ENCODE measurements at regions not wholly inside any gene's neighbourhood (a gene's known extent, or its start where the extent isn't known, plus 50 kb on each side); places are given as distances from the start of the nearest gene placed in this dataset.

- CTCF ChIA-PET: no interaction called here
- no peaks in the 10 kb centered on the region for H3K36me3 ChIP-seq (ENCODE audit: control insufficient read depth in 2 of 2, extremely low read depth in 1 of 2, insufficient read depth in 2 of 2, low read length in 2 of 2)
- no peaks in the 10 kb centered on the region for H4K20me1 ChIP-seq (replicated peaks; ENCODE audit: control insufficient read depth, extremely low read depth, insufficient read depth, low read length)
- no peak overlapping the region for H2AFZ ChIP-seq (ENCODE audit: low read depth, low read length)
- DNase-seq (ENCODE audit: low read depth, low spot score): no peak
- dilution Hi-C loops (cut with MboI; ENCODE audit: extremely low pct_ligation_motif_present, low sequenced_read_pairs): no loop called here
- no peak overlapping the region for H3K9ac ChIP-seq (replicated peaks; ENCODE audit: extremely low read depth, insufficient read depth, low read length)
- BruUV-seq (replicated peaks): no TSS peak
- no peaks in the 10 kb centered on the region for H3K9me3 ChIP-seq (replicated peaks; ENCODE audit: control insufficient read depth, insufficient read depth, low read length)
- H3K27me3 ChIP-seq (ENCODE audit: control insufficient read depth in 2 of 2, insufficient read depth in 2 of 2, low read length in 2 of 2): peaks cover 15 to 23% of the 10 kb centered on the region in 2 experiments
- intact Hi-C loops (cut with micrococcal nuclease): no loop called here
- no peaks in the 10 kb centered on the region for H3K9me1 ChIP-seq (replicated peaks; ENCODE audit: control insufficient read depth, extremely low read depth, insufficient read depth, low read length)
- no peak for TF ChIP-seq EZH2 (IDR thresholded peaks at IDR 0.05; ENCODE audit: borderline replicate concordance, low read depth, low read length, severe bottlenecking)
- no peak for TF ChIP-seq FOS (IDR thresholded peaks at IDR 0.05; ENCODE audit: borderline replicate concordance, insufficient read depth, low read length)
- no peak for TF ChIP-seq JUN (IDR thresholded peaks at IDR 0.05; ENCODE audit: borderline replicate concordance, insufficient read depth, insufficient read length, low read depth)
- no peak for TF ChIP-seq POLR2AphosphoS5 (IDR thresholded peaks at IDR 0.05; ENCODE audit: insufficient read depth, low read depth, low read length)
- TF ChIP-seq CTCF (IDR thresholded peaks at IDR 0.05; ENCODE audit: extremely low read depth in 1 of 2, insufficient read depth in 1 of 2, low read depth in 1 of 2, low read length in 2 of 2): no peak
- TF ChIP-seq GATA2 (IDR thresholded peaks at IDR 0.05; ENCODE audit: insufficient read depth, insufficient read length, low read depth, low read length): no peak
- TF ChIP-seq MAX (IDR thresholded peaks at IDR 0.05; ENCODE audit: insufficient read depth, insufficient read length): no peak
- TF ChIP-seq MYC (IDR thresholded peaks at IDR 0.05; ENCODE audit: low read depth, low read length): no peak
- no peak for TF ChIP-seq POLR2A (IDR thresholded peaks at IDR 0.05; ENCODE audit: low read depth, low read length)
- POLR2A ChIA-PET: no interaction called here
- no peak overlapping the region for H3K4me2 ChIP-seq (ENCODE audit: insufficient read depth, low read length)
- H3K4me1 ChIP-seq (ENCODE audit: control insufficient read depth, extremely low read depth, insufficient read depth, low read length): no peaks in the 10 kb centered on the region
- no peak overlapping the region for H3K4me3 ChIP-seq (replicated peaks in 1 of 3; ENCODE audit: insufficient read depth in 1 of 3, low read depth in 1 of 3, low read length in 3 of 3)
- H3K79me2 ChIP-seq (ENCODE audit: control insufficient read depth, insufficient read depth, low read length): no peaks in the 10 kb centered on the region
- no peak for FAIRE-seq
- H3K27ac ChIP-seq (ENCODE audit: insufficient read depth, low read depth, low read length): no peak overlapping the region
These were observed 90.1 kb downstream of the ANKRD60 start for GRCh38 chr20:58138395-58138794.
